ENCODE measurements at regions not wholly inside any gene's neighbourhood (a gene's known extent, or its start where the extent isn't known, plus 50 kb on each side); places are given as distances from the start of the nearest gene placed in this dataset.

DNA sequence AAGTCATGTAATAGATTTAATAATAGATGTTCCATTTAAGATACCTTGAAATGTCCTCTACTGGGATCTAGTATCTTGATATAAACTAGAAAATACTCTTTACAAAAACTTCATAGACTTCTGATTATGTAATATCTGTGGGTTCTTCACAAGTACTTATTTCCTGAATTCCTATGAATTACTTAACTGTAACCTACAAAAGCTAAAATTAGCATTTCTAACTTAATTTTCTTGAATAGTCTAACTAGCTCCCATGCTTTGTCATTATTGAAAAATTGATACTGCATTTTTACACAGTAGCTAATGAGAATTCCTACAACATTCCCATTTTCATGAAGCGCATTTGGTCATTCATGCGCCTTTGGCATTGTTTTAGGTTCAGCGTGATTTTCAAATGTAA, 1828.2 kb downstream of the MAT2B start:
- Histone ChIP-seq H3K4me1 (ENCODE audit: control insufficient read depth, insufficient read depth, low read length) (no peaks in the 10 kb centered on the region), H3K9me3 (ENCODE audit: control insufficient read depth, insufficient read depth, low read depth, low read length) (no peaks in the 10 kb centered on the region), H3K27me3 (ENCODE audit: control insufficient read depth, insufficient read depth, low read length) (no peaks in the 10 kb centered on the region), H3K4me3 (ENCODE audit: low read depth, low read length) (no peak overlapping the region), H3K9ac (ENCODE audit: low read length) (no peak overlapping the region), H3K27ac (ENCODE audit: low read depth, low read length) (no peak overlapping the region), H3K36me3 (ENCODE audit: control insufficient read depth, insufficient read depth, low read length) (no peaks in the 10 kb centered on the region)

DNA sequence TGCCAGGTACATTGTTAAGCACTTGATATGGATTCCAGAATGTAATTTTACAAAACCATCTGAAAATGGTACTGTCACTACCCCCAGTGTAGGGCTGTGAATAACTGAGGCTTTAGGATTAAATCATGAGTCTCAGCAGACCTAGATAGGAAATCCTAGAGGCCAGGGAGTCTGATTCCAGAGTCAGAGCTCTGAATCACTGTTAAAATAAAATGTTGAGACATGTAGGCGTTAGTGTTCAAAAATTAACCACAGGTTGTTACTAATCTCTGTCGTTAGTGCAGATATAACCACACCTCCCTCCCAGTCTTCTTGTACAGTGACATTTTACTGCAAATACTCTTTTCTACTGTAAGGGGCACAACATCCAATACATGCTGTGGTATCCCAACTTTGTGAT, 1828.8 kb downstream of the MAT2B start:
- no peaks in the 10 kb centered on the region for H3K36me3 ChIP-seq (ENCODE audit: control insufficient read depth, insufficient read depth, low read length)
- no peaks in the 10 kb centered on the region for H3K9me3 ChIP-seq (ENCODE audit: control insufficient read depth, insufficient read depth, low read depth, low read length)
- no peak overlapping the region for H3K4me3 ChIP-seq (ENCODE audit: low read depth, low read length)
- H3K9ac ChIP-seq (ENCODE audit: low read length), result no peak overlapping the region
- H3K27me3 ChIP-seq (ENCODE audit: control insufficient read depth, insufficient read depth, low read length), result no peaks in the 10 kb centered on the region
- H3K27ac ChIP-seq (ENCODE audit: low read depth, low read length), result no peak overlapping the region
- no peaks in the 10 kb centered on the region for H3K4me1 ChIP-seq (ENCODE audit: control insufficient read depth, insufficient read depth, low read length)

DNA sequence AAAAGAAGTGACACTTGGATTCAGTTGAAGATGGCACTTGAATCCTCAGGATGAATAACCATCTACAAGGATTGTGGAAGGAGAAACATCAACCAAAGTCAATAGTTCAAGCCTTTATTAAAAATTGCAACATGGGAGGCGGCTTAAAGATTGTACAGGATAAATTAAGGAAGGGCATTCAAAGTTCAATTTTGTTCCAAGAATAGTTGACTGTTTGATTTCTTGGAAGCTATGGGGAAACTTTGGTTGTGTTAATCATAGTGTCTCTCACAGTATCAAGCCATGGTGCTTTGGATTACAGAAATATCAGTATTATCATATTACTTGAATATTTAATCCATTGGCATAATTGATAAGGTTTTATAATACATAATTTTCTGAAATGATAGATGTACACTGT, 1844.3 kb downstream of the MAT2B start:
- Histone ChIP-seq H3K36me3 (ENCODE audit: control insufficient read depth, insufficient read depth, low read length) (no peaks in the 10 kb centered on the region), H3K27ac (ENCODE audit: low read depth, low read length) (no peak overlapping the region), H3K4me1 (ENCODE audit: control insufficient read depth, insufficient read depth, low read length) (peaks cover 6% of the 10 kb centered on the region; the same call in 1 of the 2 replicates), H3K9ac (ENCODE audit: low read length) (no peak overlapping the region), H3K4me3 (ENCODE audit: low read depth, low read length) (no peak overlapping the region), H3K9me3 (ENCODE audit: control insufficient read depth, insufficient read depth, low read depth, low read length) (no peaks in the 10 kb centered on the region), H3K27me3 (ENCODE audit: control insufficient read depth, insufficient read depth, low read length) (no peaks in the 10 kb centered on the region)

DNA sequence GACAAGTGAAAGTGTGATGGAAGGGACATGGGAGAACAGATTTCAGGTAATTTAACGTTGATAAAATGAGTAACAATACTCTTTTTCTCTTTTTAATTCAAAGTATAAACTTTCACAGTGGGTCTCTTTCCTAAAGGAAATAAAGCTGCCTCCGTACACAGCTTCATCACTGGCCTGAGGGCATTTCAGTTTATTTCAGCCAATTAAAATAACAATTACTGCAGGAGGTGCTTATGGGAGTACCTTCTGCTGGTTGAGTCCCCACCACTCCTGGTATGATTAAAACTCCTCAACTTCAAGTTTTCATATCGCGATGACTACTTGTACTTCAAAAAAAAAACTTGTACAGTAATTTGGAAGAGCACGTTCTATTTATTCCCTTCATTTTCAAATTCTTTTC, 1845.9 kb downstream of the MAT2B start:
- Histone ChIP-seq H3K4me3 (ENCODE audit: low read depth, low read length) (no peak overlapping the region), H3K27ac (ENCODE audit: low read depth, low read length) (no peak overlapping the region), H3K9ac (ENCODE audit: low read length) (no peak overlapping the region), H3K4me1 (ENCODE audit: control insufficient read depth, insufficient read depth, low read length) (peaks cover 6% of the 10 kb centered on the region; the same call in 1 of the 2 replicates), H3K9me3 (ENCODE audit: control insufficient read depth, insufficient read depth, low read depth, low read length) (no peaks in the 10 kb centered on the region), H3K36me3 (ENCODE audit: control insufficient read depth, insufficient read depth, low read length) (no peaks in the 10 kb centered on the region), H3K27me3 (ENCODE audit: control insufficient read depth, insufficient read depth, low read length) (no peaks in the 10 kb centered on the region)

DNA sequence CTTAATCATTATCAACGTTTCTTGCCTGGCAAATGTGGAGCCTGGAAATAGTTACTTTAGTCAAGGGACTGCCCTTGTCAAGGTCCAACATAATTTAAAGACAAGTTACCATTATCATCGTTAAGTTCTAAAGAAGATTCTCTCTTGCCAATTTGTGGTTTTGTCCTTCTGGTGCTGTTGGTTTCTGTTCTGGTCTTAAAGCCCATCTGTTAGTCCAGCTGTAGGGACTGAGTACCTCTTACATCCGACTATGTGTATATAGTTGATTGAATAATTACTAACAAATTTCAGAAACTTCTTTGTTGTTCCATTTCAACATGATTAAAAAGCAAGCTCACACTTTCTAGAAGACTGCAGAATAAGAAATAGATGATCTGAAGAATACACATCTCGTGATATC, 1854.9 kb downstream of the MAT2B start:
- Histone ChIP-seq H3K9me3 (ENCODE audit: control insufficient read depth, insufficient read depth, low read depth, low read length) (no peaks in the 10 kb centered on the region), H3K27ac (ENCODE audit: low read depth, low read length) (no peak overlapping the region), H3K9ac (ENCODE audit: low read length) (no peak overlapping the region), H3K36me3 (ENCODE audit: control insufficient read depth, insufficient read depth, low read length) (no peaks in the 10 kb centered on the region), H3K4me1 (ENCODE audit: control insufficient read depth, insufficient read depth, low read length) (no peaks in the 10 kb centered on the region), H3K4me3 (ENCODE audit: low read depth, low read length) (no peak overlapping the region), H3K27me3 (ENCODE audit: control insufficient read depth, insufficient read depth, low read length) (no peaks in the 10 kb centered on the region)

DNA sequence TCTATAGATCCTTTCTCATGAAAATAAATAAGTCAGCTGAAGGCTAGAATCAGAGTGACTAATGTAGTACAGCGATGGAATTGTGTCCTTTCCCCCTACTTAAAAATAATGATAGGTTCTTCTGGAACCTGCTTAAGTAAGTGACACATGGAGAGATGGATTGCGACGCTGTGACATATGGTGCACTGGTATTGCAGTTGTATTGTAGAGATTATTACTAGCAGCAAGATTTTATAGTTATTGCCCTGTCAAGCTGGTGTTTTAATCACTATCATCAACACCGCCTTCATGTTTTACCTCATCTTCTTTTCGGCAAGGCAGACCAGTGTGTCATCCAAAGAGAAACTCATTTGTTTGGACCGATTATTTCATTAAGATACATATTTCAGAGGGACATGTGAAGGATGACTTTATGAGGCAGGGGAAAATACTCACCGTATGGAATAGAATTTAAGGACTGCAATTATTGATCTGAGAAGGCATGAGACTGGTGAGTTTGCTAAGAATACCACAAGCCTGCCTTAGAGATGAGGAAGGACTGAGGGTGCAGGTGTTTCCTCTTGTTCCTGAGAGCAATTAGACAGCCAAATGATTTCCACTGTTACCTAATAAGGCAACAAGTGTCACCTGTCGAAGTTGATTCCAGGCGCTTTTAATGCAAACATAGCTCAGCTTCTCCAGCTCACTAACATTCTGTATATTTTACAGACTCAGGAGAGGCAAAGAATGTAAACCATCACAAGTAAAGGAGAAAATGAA, 1855.5 kb downstream of the MAT2B start:
- Histone ChIP-seq H3K9ac (ENCODE audit: low read length) (no peak overlapping the region), H3K4me3 (ENCODE audit: low read depth, low read length) (no peak overlapping the region), H3K27me3 (ENCODE audit: control insufficient read depth, insufficient read depth, low read length) (no peaks in the 10 kb centered on the region), H3K9me3 (ENCODE audit: control insufficient read depth, insufficient read depth, low read depth, low read length) (no peaks in the 10 kb centered on the region), H3K4me1 (ENCODE audit: control insufficient read depth, insufficient read depth, low read length) (no peaks in the 10 kb centered on the region), H3K27ac (ENCODE audit: low read depth, low read length) (no peak overlapping the region), H3K36me3 (ENCODE audit: control insufficient read depth, insufficient read depth, low read length) (no peaks in the 10 kb centered on the region)

DNA sequence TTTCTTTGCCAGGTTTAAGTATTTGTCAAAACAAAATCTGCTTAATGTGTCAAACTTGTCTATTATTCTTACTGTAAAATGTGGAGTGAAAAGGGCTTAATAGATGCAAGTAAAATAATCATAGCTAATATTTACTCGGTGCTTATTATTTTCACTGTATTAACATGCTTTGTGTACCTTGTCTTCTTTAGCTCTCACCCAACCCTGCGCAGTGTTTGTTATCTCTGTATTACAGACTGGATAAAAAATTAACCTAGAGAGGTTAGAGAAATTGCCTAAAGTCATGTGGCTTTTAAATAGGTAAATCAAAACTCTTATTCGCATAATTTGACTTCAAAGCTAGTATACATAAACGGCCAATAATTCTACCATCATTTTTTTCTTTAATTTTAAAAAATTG, 1864.8 kb downstream of the MAT2B start:
- H3K4me3 ChIP-seq (ENCODE audit: low read depth, low read length), result no peak overlapping the region
- H3K4me1 ChIP-seq (ENCODE audit: control insufficient read depth, insufficient read depth, low read length), result no peaks in the 10 kb centered on the region
- H3K36me3 ChIP-seq (ENCODE audit: control insufficient read depth, insufficient read depth, low read length), result no peaks in the 10 kb centered on the region
- H3K9me3 ChIP-seq (ENCODE audit: control insufficient read depth, insufficient read depth, low read depth, low read length), result no peaks in the 10 kb centered on the region
- H3K27me3 ChIP-seq (ENCODE audit: control insufficient read depth, insufficient read depth, low read length), result no peaks in the 10 kb centered on the region
- no peak overlapping the region for H3K9ac ChIP-seq (ENCODE audit: low read length)
- no peak overlapping the region for H3K27ac ChIP-seq (ENCODE audit: low read depth, low read length)

DNA sequence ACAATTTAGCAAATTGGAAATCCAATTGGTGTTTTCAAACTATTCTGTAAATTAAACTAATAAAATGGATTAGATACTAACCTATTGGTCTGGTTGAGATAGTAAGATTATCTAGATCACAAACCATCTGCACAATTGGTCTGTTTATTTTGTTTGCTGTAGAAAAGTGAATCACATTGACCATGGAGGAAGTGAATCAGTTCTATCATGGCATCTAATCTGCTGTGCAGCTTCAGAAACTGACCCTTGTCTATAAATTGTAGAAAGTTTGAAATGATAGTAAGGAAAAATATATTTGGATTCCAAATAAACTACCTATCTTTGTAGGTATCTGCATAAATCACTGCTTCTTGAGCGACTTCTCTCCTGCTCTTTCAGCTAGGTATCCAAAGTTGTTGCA, 1865.4 kb downstream of the MAT2B start:
- H3K36me3 ChIP-seq (ENCODE audit: control insufficient read depth, insufficient read depth, low read length), result no peaks in the 10 kb centered on the region
- H3K27me3 ChIP-seq (ENCODE audit: control insufficient read depth, insufficient read depth, low read length), result no peaks in the 10 kb centered on the region
- H3K4me1 ChIP-seq (ENCODE audit: control insufficient read depth, insufficient read depth, low read length), result no peaks in the 10 kb centered on the region
- no peak overlapping the region for H3K27ac ChIP-seq (ENCODE audit: low read depth, low read length)
- no peaks in the 10 kb centered on the region for H3K9me3 ChIP-seq (ENCODE audit: control insufficient read depth, insufficient read depth, low read depth, low read length)
- H3K4me3 ChIP-seq (ENCODE audit: low read depth, low read length), result no peak overlapping the region
- H3K9ac ChIP-seq (ENCODE audit: low read length), result no peak overlapping the region

DNA sequence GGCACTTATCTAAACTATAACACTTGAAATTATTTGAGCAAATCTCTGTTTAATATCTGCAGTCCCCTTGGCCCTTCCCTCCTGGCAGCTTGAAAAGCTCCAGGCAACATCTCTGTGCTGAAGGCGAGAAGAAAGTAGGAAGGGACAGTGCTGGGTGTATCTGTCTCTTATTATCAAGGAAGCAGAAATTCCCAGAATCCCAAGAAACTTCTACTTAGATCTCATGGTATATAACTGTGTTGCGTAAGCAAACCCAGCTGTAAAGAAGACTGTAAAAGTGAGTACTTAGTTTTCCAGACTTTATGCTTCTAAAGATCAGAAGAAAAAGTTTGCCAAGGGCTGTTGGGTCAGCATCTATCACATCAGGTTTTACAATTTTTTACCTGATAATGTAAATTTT, 1869.8 kb downstream of the MAT2B start:
- Histone ChIP-seq H3K4me3 (ENCODE audit: low read depth, low read length) (no peak overlapping the region), H3K27me3 (ENCODE audit: control insufficient read depth, insufficient read depth, low read length) (no peaks in the 10 kb centered on the region), H3K9me3 (ENCODE audit: control insufficient read depth, insufficient read depth, low read depth, low read length) (no peaks in the 10 kb centered on the region), H3K27ac (ENCODE audit: low read depth, low read length) (no peak overlapping the region), H3K4me1 (ENCODE audit: control insufficient read depth, insufficient read depth, low read length) (no peaks in the 10 kb centered on the region), H3K36me3 (ENCODE audit: control insufficient read depth, insufficient read depth, low read length) (no peaks in the 10 kb centered on the region), H3K9ac (ENCODE audit: low read length) (no peak overlapping the region)

DNA sequence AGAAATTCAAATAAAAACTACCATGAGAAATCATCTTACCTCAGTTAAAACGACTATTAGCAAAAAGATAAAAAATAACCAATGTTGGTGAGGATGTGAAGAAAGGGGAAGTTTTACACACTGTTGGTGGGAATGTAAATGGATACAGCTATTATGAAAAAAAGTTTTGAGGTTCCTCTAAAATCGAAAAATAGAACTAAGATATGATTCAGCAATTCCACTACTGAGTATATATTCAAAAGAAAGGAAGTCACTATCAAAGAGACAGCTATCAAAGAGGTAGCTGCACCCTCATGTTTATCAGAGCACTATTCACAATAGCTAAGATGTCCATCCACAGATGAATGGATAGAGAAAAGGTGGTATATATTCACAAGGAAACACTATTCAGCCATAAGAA, 1888.4 kb downstream of the MAT2B start:
- H3K9me3 ChIP-seq (ENCODE audit: control insufficient read depth, insufficient read depth, low read depth, low read length), result no peaks in the 10 kb centered on the region
- no peaks in the 10 kb centered on the region for H3K36me3 ChIP-seq (ENCODE audit: control insufficient read depth, insufficient read depth, low read length)
- H3K9ac ChIP-seq (ENCODE audit: low read length), result no peak overlapping the region
- H3K4me3 ChIP-seq (ENCODE audit: low read depth, low read length), result no peak overlapping the region
- no peaks in the 10 kb centered on the region for H3K27me3 ChIP-seq (ENCODE audit: control insufficient read depth, insufficient read depth, low read length)
- H3K27ac ChIP-seq (ENCODE audit: low read depth, low read length), result no peak overlapping the region
- no peaks in the 10 kb centered on the region for H3K4me1 ChIP-seq (ENCODE audit: control insufficient read depth, insufficient read depth, low read length)

DNA sequence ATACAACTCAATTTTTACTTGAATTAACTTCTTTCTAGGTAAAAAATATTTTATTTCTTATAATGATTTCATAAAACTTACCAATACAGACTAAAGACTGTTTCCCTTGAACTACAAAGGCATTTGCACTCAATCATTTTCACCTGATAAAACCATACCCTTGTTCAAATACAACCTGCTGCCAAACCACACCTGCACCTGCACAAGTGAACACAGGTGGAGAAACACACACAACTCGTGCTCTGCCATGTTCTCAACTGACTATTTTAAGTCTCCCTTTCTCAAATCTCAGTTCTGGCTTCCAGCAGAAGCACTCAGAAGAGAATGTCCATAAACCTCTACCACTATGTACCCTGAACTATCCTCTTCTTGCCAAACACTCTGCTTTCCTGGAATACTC, 1892.1 kb downstream of the MAT2B start:
- Histone ChIP-seq H3K9me3 (ENCODE audit: control insufficient read depth, insufficient read depth, low read depth, low read length) (no peaks in the 10 kb centered on the region), H3K4me3 (ENCODE audit: low read depth, low read length) (no peak overlapping the region), H3K27ac (ENCODE audit: low read depth, low read length) (no peak overlapping the region), H3K27me3 (ENCODE audit: control insufficient read depth, insufficient read depth, low read length) (no peaks in the 10 kb centered on the region), H3K36me3 (ENCODE audit: control insufficient read depth, insufficient read depth, low read length) (no peaks in the 10 kb centered on the region), H3K9ac (ENCODE audit: low read length) (no peak overlapping the region), H3K4me1 (ENCODE audit: control insufficient read depth, insufficient read depth, low read length) (no peaks in the 10 kb centered on the region; the same call in 1 of the 2 replicates)
